Body of pancreas (tissue), 4 donors: ENCODE measurements at regions not wholly inside any gene's neighbourhood (a gene's known extent, or its start where the extent isn't known, plus 50 kb on each side); places are given as distances from the start of the nearest gene placed in this dataset.

Experiments
- ATAC-seq: fragments of 150-250 bp; one replicate; pipeline ENCODE4 v1.9.1; 2016
- DNase-seq, 4 donors: peaks; one replicate each; pipeline ENCODE4 v3.0.0-alpha.2; 2019
- H3K27ac ChIP-seq, 4 donors: fragments of 200-600 bp; sonication (generic); 1 replicate in 3 of 4; 2 replicates in 1 of 4; pipeline versions ENCODE4 v1.5.1 to v1.6.1; 2016 to 2019; ENCODE audit warnings: mild to moderate bottlenecking in 1 of 4, mixed read lengths in 1 of 4, moderate library complexity in 1 of 4
- H3K27me3 ChIP-seq, 2 donors: fragments of 200-600 bp; sonication (generic); one replicate each; pipeline ENCODE4 v1.6.0; 2016; ENCODE audit warnings: mild to moderate bottlenecking in 1 of 2
- H3K36me3 ChIP-seq, 2 donors: fragments of 200-600 bp; sonication (generic); replicated peaks in 1 of 2; 2 replicates each; pipeline ENCODE4 v1.5.1; 2016; ENCODE audit warnings: low read depth in 2 of 2; ENCODE audit not compliant: insufficient read depth in 1 of 2
- H3K4me1 ChIP-seq: fragments of 200-600 bp; sonication (generic); one replicate; pipeline ENCODE4 v1.6.0; 2016
- H3K4me3 ChIP-seq, 2 donors: fragments of 200-600 bp; sonication (generic); 1 replicate in 1 of 2; 2 replicates in 1 of 2; pipeline ENCODE4 v1.5.1; 2016 to 2019
- H3K9me3 ChIP-seq, 3 donors: fragments of 200-600 bp; sonication (generic); 1 replicate in 2 of 3; 2 replicates in 1 of 3; pipeline ENCODE4 v1.5.1; 2016
- CTCF ChIP-seq, 7 experiments: fragments of 450-650 bp in 4 of 7; fragments of 200-600 bp in 3 of 7; sonication (generic) in 3 of 7; IDR thresholded peaks; one replicate each; pipeline ENCODE4 v1.5.1; 2016 to 2019; ENCODE audit warnings: antibody characterized with exemption in 7 of 7
- POLR2A ChIP-seq, 3 donors: fragments of 450-650 bp; IDR thresholded peaks; one replicate each; pipeline ENCODE4 v1.6.1; 2016; ENCODE audit warnings: antibody characterized with exemption in 3 of 3, mild to moderate bottlenecking in 2 of 3
- intact Hi-C: fragments of 100-400 bp; cut with DNase I; formaldehyde crosslinking; loops from one replicate; pipeline ENCODE4 v1.15.1; 2023

GRCh38 chr6:63521475-63522210 is 50.6 kb upstream of the LOC128125822 start:
- H3K27me3 ChIP-seq, result no peaks in the 10 kb centered on the region
- no peak for TF ChIP-seq POLR2A (IDR thresholded peaks at IDR 0.05)
- TF ChIP-seq CTCF (IDR thresholded peaks at IDR 0.05), result no peak
- H3K4me3 ChIP-seq, result no peak overlapping the region
- peak overlapping the region in 3 of 4 donors; percentile 27 to 68 (median 47) for H3K27ac ChIP-seq
- intact Hi-C loops, result no loop called here
- no peaks in the 10 kb centered on the region for H3K36me3 ChIP-seq
- H3K9me3 ChIP-seq, result no peaks in the 10 kb centered on the region
- peaks cover 47% of the 10 kb centered on the region for H3K4me1 ChIP-seq
- DNase-seq (no peak), ATAC-seq (no peak)
